Caco-2 (cell line): ENCODE measurements at regions not wholly inside any gene's neighbourhood (a gene's known extent, or its start where the extent isn't known, plus 50 kb on each side); places are given as distances from the start of the nearest gene placed in this dataset.

Experiments
- BruUV-seq: library from RNA; stranded (reverse); fragments of 400-500 nt; replicated peaks from 2 replicates; lab custom pipeline; 2021; lab: Mats Ljungman, UMichigan
- CTCF ChIA-PET: fragments of 300-600 bp; sonication (Branson Sonifier 250); formaldehyde crosslinking; loops from one replicate; lab custom pipeline; 2022; ENCODE audit warnings: antibody characterized with exemption; lab: Charles Lee
- POLR2A ChIA-PET: fragments of 300-600 bp; sonication (Branson Sonifier 250); formaldehyde crosslinking; loops from one replicate; lab custom pipeline; 2022; ENCODE audit warnings: antibody characterized with exemption; lab: Charles Lee
- DNase-seq, 2 experiments: peaks; one replicate each; pipeline versions ENCODE4 v3.0.0 to v3.0.0-alpha.2; 2020 to 2022
- H3K27me3 ChIP-seq: replicated peaks from 2 replicates; pipeline ENCODE4 v1.6.0; 2011; ENCODE audit warnings: low read length; ENCODE audit not compliant: control insufficient read depth, insufficient read depth
- H3K36me3 ChIP-seq: 2 replicates; pipeline ENCODE4 v1.5.1; 2011; ENCODE audit warnings: low read length; ENCODE audit not compliant: control insufficient read depth, insufficient read depth
- H3K4me1 ChIP-seq: fragments of 250-450 bp; sonication (Bioruptor Pico); 2 replicates; pipeline ENCODE4 v1.5.1; 2020; ENCODE audit warnings: mild to moderate bottlenecking
- H3K4me3 ChIP-seq: 2 replicates; pipeline ENCODE4 v1.5.1; 2011; ENCODE audit warnings: low read depth, mild to moderate bottlenecking, control low read depth, low read length
- H3K9me3 ChIP-seq: fragments of 250-450 bp; sonication (Bioruptor Pico); 2 replicates; pipeline ENCODE4 v1.5.1; 2020; ENCODE audit warnings: mild to moderate bottlenecking, moderate library complexity
- H3K27ac Mint-ChIP-seq: one replicate; pipeline ENCODE4 v1.8.0; 2022; ENCODE audit warnings: mixed read lengths; ENCODE audit not compliant: unreplicated experiment
- H3K27me3 Mint-ChIP-seq: one replicate; pipeline ENCODE4 v1.8.0; 2022; ENCODE audit warnings: mixed read lengths; ENCODE audit not compliant: insufficient read depth, unreplicated experiment
- H3K36me3 Mint-ChIP-seq: one replicate; pipeline ENCODE4 v1.8.0; 2022; ENCODE audit warnings: mild to moderate bottlenecking, mixed read lengths; ENCODE audit not compliant: insufficient read depth, unreplicated experiment
- H3K4me1 Mint-ChIP-seq: one replicate; pipeline ENCODE4 v1.8.0; 2022; ENCODE audit warnings: low read depth, mixed read lengths; ENCODE audit not compliant: unreplicated experiment
- H3K4me3 Mint-ChIP-seq: one replicate; pipeline ENCODE4 v1.8.0; 2022; ENCODE audit warnings: mild to moderate bottlenecking, moderate library complexity, mixed read lengths; ENCODE audit not compliant: unreplicated experiment
- H3K9me3 Mint-ChIP-seq: one replicate; pipeline ENCODE4 v1.8.0; 2022; ENCODE audit warnings: mixed read lengths; ENCODE audit not compliant: unreplicated experiment
- CTCF ChIP-seq, 2 experiments: fragments of 200-600 bp in 1 of 2; IDR thresholded peaks; 1 replicate in 1 of 2; 2 replicates in 1 of 2; pipeline versions ENCODE4 v1.5.1 to v1.8.0; 2011 to 2022; ENCODE audit warnings: antibody characterized with exemption in 1 of 2, control low read depth in 1 of 2, inconsistent platforms in 1 of 2, low read depth in 1 of 2, low read length in 1 of 2, mild to moderate bottlenecking in 1 of 2, moderate library complexity in 1 of 2; ENCODE audit not compliant: insufficient read depth in 1 of 2, severe bottlenecking in 1 of 2, unreplicated experiment in 1 of 2
- intact Hi-C: fragments of 100-400 bp; cut with micrococcal nuclease; formaldehyde crosslinking; loops from one replicate; pipeline ENCODE4 v1.10.0; 2022; ENCODE audit not compliant: unreplicated experiment

GRCh38 chr16:13397126-13397525 is 495.7 kb downstream of the SHISA9 start:
- Histone ChIP-seq H3K4me3 (no peak overlapping the region), H3K9me3 (no peaks in the 10 kb centered on the region), H3K27me3 (no peaks in the 10 kb centered on the region), H3K4me1 (no peaks in the 10 kb centered on the region), H3K36me3 (no peaks in the 10 kb centered on the region)
- no peak overlapping the region for H3K4me3 Mint-ChIP-seq
- intact Hi-C loops, result no loop called here
- POLR2A ChIA-PET, result no interaction called here
- TF ChIP-seq CTCF (IDR thresholded peaks at IDR 0.05; ENCODE audit: insufficient read depth in 1 of 2, low read depth in 1 of 2, low read length in 1 of 2, severe bottlenecking in 1 of 2, unreplicated experiment in 1 of 2), result no peak
- peaks cover 13% of the 10 kb centered on the region for H3K27me3 Mint-ChIP-seq
- H3K36me3 Mint-ChIP-seq, result no peaks in the 10 kb centered on the region
- no TSS peak for BruUV-seq
- H3K4me1 Mint-ChIP-seq, result no peaks in the 10 kb centered on the region
- no peaks in the 10 kb centered on the region for H3K9me3 Mint-ChIP-seq
- H3K27ac Mint-ChIP-seq, result no peak overlapping the region
- CTCF ChIA-PET, result no interaction called here
- no peak for DNase-seq

- Histone ChIP-seq H3K27me3 (no peaks in the 10 kb centered on the region), H3K4me3 (no peak overlapping the region), H3K9me3 (no peaks in the 10 kb centered on the region), H3K36me3 (no peaks in the 10 kb centered on the region), H3K4me1 (no peaks in the 10 kb centered on the region)
- no peak overlapping the region for H3K27ac Mint-ChIP-seq
- no peak for DNase-seq
- no peaks in the 10 kb centered on the region for H3K36me3 Mint-ChIP-seq
- no peak overlapping the region for H3K4me3 Mint-ChIP-seq
- POLR2A ChIA-PET, result no interaction called here
- intact Hi-C loops, result no loop called here
- no peaks in the 10 kb centered on the region for H3K4me1 Mint-ChIP-seq
- CTCF ChIA-PET, result no interaction called here
- H3K9me3 Mint-ChIP-seq, result no peaks in the 10 kb centered on the region
- TF ChIP-seq CTCF (IDR thresholded peaks at IDR 0.05; ENCODE audit: insufficient read depth in 1 of 2, low read depth in 1 of 2, low read length in 1 of 2, severe bottlenecking in 1 of 2, unreplicated experiment in 1 of 2), result no peak
- peaks cover 9% of the 10 kb centered on the region for H3K27me3 Mint-ChIP-seq
- BruUV-seq, result no TSS peak
Measured at GRCh38 chr16:13401641-13402040, 500.2 kb downstream of the SHISA9 start.

GRCh38 chr16:13402601-13403000 is 501.2 kb downstream of the SHISA9 start:
- H3K27me3 Mint-ChIP-seq, result peaks cover 8% of the 10 kb centered on the region
- no peak overlapping the region for H3K27ac Mint-ChIP-seq
- no peaks in the 10 kb centered on the region for H3K9me3 ChIP-seq
- H3K4me3 Mint-ChIP-seq, result no peak overlapping the region
- H3K27me3 ChIP-seq, result no peaks in the 10 kb centered on the region
- no peak overlapping the region for H3K4me3 ChIP-seq
- ChIA-PET CTCF (no interaction called here), POLR2A (no interaction called here)
- H3K4me1 Mint-ChIP-seq, result no peaks in the 10 kb centered on the region
- H3K36me3 ChIP-seq, result no peaks in the 10 kb centered on the region
- no peaks in the 10 kb centered on the region for H3K4me1 ChIP-seq
- H3K9me3 Mint-ChIP-seq, result no peaks in the 10 kb centered on the region
- no TSS peak for BruUV-seq
- no peaks in the 10 kb centered on the region for H3K36me3 Mint-ChIP-seq
- intact Hi-C loops, result no loop called here
- TF ChIP-seq CTCF (IDR thresholded peaks at IDR 0.05; ENCODE audit: insufficient read depth in 1 of 2, low read depth in 1 of 2, low read length in 1 of 2, severe bottlenecking in 1 of 2, unreplicated experiment in 1 of 2), result no peak
- no peak for DNase-seq
